Nephron progenitor cell (in vitro differentiated cells): ENCODE measurements at regions not wholly inside any gene's neighbourhood (a gene's known extent, or its start where the extent isn't known, plus 50 kb on each side); places are given as distances from the start of the nearest gene placed in this dataset.
A peak's percentile ranks its signal among the peaks of the same experiment; 100 is the strongest.

Experiments
- DNase-seq: peaks from one replicate; pipeline ENCODE4 v3.0.0; 2021
- H3K27ac Mint-ChIP-seq: 2 replicates; pipeline ENCODE4 v1.8.0; 2021; ENCODE audit warnings: mild to moderate bottlenecking, moderate library complexity, mixed read lengths
- H3K27me3 Mint-ChIP-seq: 2 replicates; pipeline ENCODE4 v1.8.0; 2021; ENCODE audit warnings: mild to moderate bottlenecking, low read depth, mixed read lengths; ENCODE audit not compliant: poor library complexity
- H3K36me3 Mint-ChIP-seq: 2 replicates; pipeline ENCODE4 v1.8.0; 2021; ENCODE audit warnings: low read depth, mixed read lengths
- H3K4me1 Mint-ChIP-seq: 2 replicates; pipeline ENCODE4 v1.8.0; 2021; ENCODE audit warnings: mixed read lengths
- H3K4me3 Mint-ChIP-seq: 2 replicates; pipeline ENCODE4 v1.8.0; 2021; ENCODE audit warnings: mild to moderate bottlenecking, moderate library complexity, mixed read lengths
- H3K9me3 Mint-ChIP-seq: 2 replicates; pipeline ENCODE4 v1.8.0; 2021; ENCODE audit warnings: mild to moderate bottlenecking, moderate library complexity, mixed read lengths
- TF ChIP-seq, protein P1 (sequence below): fragments of 200-600 bp; sonication (generic); IDR thresholded peaks from 2 replicates; pipeline ENCODE4 v1.5.0; 2021; ENCODE audit warnings: antibody characterized with exemption

DNA sequence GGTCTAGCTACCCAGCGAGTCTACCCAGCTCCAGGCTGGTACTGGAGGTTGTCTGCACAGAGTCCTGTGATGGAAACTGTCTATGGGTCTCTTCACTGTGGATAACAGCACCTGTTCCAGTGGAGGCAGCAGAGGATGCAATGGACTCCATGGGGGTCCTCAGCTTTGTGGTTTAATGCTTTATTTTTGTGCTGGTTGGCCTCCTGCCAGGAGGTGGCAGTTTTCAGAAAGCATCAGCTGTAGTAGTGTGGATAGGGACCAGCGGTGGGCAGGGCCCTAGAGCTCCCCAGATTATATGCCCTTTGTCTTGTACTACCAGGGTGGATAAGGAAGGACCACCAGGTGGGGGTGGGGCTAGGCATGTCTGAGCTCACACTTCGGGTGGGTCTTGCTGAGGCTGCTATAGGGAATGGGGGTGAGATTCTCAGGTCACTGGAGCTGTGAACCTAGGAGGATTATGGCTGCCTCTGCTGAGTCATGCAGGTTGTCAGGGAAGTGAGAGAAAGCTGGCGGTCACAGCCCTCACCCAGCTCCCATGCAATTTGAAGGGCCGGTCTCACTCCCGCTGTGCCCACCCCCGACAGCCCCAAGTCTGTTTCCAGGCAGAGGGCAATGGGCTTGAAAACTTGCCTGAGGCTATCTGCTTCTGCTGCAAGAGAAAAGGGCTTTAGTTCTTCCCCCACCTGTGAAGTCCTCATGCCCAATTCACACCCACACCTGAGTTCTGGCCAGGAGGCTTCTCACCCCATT is 397.1 kb downstream of the TLE1 start:
- Mint-ChIP-seq H3K36me3 (peaks cover 43% of the 10 kb centered on the region), H3K4me1 (no peaks in the 10 kb centered on the region), H3K27ac (no peak overlapping the region), H3K4me3 (no peak overlapping the region), H3K27me3 (peaks cover 6% of the 10 kb centered on the region), H3K9me3 (peaks cover 54% of the 10 kb centered on the region)
- TF ChIP-seq, protein P1, sequence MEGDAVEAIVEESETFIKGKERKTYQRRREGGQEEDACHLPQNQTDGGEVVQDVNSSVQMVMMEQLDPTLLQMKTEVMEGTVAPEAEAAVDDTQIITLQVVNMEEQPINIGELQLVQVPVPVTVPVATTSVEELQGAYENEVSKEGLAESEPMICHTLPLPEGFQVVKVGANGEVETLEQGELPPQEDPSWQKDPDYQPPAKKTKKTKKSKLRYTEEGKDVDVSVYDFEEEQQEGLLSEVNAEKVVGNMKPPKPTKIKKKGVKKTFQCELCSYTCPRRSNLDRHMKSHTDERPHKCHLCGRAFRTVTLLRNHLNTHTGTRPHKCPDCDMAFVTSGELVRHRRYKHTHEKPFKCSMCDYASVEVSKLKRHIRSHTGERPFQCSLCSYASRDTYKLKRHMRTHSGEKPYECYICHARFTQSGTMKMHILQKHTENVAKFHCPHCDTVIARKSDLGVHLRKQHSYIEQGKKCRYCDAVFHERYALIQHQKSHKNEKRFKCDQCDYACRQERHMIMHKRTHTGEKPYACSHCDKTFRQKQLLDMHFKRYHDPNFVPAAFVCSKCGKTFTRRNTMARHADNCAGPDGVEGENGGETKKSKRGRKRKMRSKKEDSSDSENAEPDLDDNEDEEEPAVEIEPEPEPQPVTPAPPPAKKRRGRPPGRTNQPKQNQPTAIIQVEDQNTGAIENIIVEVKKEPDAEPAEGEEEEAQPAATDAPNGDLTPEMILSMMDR, result no peak
- no peak for DNase-seq

DNA sequence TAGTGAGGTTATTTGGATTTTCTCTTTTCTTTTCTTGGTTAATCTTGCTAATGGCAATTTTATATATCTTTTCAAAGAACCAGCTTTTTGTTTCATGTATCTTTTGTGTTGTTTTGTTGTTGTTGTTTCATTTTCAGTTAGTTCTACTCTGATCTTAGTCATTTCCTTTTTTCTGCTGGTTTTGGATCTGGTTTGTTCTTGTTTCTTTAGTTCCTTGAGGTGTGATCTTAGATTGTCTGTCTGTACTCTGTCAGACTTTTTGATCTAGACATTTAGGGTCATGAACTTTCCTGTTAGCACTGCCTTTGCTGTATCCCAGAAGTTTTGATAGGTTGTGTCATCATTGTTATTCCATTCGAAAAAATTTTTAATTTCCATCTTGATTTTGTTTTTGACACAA is 399.7 kb downstream of the TLE1 start:
- TF ChIP-seq, protein P1, result no peak
- Mint-ChIP-seq H3K4me3 (no peak overlapping the region), H3K27ac (no peak overlapping the region), H3K27me3 (peaks cover 6% of the 10 kb centered on the region), H3K4me1 (no peaks in the 10 kb centered on the region), H3K36me3 (peaks cover 49% of the 10 kb centered on the region), H3K9me3 (peaks cover 62% of the 10 kb centered on the region)
- DNase-seq, result no peak

DNA sequence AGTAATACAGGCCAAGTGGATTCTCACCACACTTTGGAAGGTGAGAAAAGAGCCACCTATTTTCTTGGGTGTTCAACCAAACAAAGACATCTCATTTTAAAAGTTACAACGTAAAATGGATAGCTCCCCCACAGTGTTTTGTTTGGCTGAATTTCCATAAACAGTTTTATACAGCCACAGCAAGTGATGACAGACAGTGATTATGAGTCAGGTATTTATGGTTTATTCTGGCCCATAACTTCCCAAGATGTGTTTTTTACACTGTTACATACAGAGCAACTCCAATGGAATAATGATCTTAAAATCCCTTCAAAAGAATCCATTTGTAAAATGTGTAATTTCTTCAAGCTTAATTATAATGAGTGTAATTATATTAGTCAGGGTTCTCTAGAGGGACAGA is 421.3 kb downstream of the TLE1 start:
- peaks cover 23% of the 10 kb centered on the region for H3K36me3 Mint-ChIP-seq
- H3K9me3 Mint-ChIP-seq, result peaks cover 40% of the 10 kb centered on the region
- no peak overlapping the region for H3K4me3 Mint-ChIP-seq
- H3K27me3 Mint-ChIP-seq, result no peaks in the 10 kb centered on the region
- H3K27ac Mint-ChIP-seq, result no peak overlapping the region
- TF ChIP-seq, protein P1, result no peak
- no peak for DNase-seq
- peaks cover 24% of the 10 kb centered on the region for H3K4me1 Mint-ChIP-seq

DNA sequence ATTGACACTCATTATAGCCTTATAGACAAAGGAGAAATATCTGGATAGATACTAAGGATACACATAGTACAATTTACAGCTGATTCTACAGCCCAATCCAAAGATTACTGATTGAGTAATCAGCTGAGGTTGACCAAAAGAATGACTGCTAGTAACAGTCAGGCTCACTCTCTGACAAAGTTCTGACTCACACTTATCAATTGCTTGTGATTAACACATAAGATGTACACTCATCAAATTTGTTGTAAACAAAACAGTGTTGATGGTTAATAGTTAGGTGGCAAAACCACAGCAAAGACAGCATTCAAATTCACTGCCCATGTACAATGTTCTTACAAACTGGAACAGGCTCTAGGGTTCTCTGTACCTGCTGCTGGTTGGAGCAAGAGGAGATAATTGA is 422.7 kb downstream of the TLE1 start:
- Mint-ChIP-seq H3K27me3 (peaks cover 5% of the 10 kb centered on the region), H3K4me3 (no peak overlapping the region), H3K4me1 (peaks cover 24% of the 10 kb centered on the region), H3K36me3 (peaks cover 29% of the 10 kb centered on the region), H3K9me3 (peaks cover 47% of the 10 kb centered on the region), H3K27ac (no peak overlapping the region)
- DNase-seq, result no peak
- TF ChIP-seq, protein P1, result no peak

DNA sequence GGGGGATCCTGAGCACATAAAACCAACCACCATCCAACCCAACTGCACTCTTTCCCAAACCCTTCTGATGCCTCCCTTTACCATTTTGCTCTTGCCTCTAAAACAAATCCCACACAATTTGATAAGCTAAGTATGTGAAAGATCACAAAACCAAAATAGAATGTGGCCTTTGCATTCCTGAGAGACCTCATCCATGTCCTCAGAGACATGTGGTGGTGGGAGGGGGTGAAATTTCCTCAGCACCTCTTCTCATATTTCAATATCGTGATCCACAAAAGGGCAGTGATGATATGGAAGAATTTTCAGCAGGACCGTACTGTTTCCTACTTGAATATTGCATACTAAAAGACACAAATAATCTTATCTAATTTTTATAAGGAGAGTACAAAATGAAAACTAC is 423.3 kb downstream of the TLE1 start:
- no peak overlapping the region for H3K4me3 Mint-ChIP-seq
- no peak overlapping the region for H3K27ac Mint-ChIP-seq
- peaks cover 35% of the 10 kb centered on the region for H3K36me3 Mint-ChIP-seq
- peaks cover 5% of the 10 kb centered on the region for H3K27me3 Mint-ChIP-seq
- DNase-seq, result no peak
- peaks cover 24% of the 10 kb centered on the region for H3K4me1 Mint-ChIP-seq
- H3K9me3 Mint-ChIP-seq, result peaks cover 53% of the 10 kb centered on the region
- TF ChIP-seq, protein P1, result no peak

DNA sequence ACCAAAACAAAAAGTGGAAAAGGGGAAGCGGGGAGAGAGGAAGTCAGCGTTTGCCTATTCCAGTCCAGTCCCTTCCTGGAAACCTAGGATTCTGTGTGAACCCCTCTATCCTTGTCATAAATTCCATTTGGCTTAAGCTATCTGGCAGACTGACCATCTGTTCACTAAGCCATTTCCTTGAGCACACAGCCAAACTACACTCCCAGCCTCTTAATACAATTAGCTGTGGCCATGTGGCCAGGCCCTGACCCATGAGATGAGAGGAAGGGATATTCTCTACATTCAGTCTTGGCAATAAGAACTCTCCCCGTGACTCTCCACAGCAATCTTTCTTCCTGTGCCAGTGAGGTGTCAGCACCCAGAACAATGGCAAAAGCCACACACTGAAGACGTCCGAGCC is 424.8 kb downstream of the TLE1 start:
- DNase-seq, result no peak
- no peak overlapping the region for H3K4me3 Mint-ChIP-seq
- H3K27me3 Mint-ChIP-seq, result peaks cover 5% of the 10 kb centered on the region
- H3K27ac Mint-ChIP-seq, result peak overlapping the region; percentile 66
- peaks cover 24% of the 10 kb centered on the region for H3K4me1 Mint-ChIP-seq
- H3K9me3 Mint-ChIP-seq, result peaks cover 52% of the 10 kb centered on the region
- H3K36me3 Mint-ChIP-seq, result peaks cover 34% of the 10 kb centered on the region
- TF ChIP-seq, protein P1, result no peak
